ENCODE measurements at regions not wholly inside any gene's neighbourhood (a gene's known extent, or its start where the extent isn't known, plus 50 kb on each side); places are given as distances from the start of the nearest gene placed in this dataset.
A peak's percentile ranks its signal among the peaks of the same experiment; 100 is the strongest.

- intact Hi-C loops (cut with micrococcal nuclease), result no loop called here
- peaks cover 54% of the 10 kb centered on the region for H3K27me3 Mint-ChIP-seq (ENCODE audit: insufficient read depth)
- DNase-seq (ENCODE audit: low spot score), result no peak
Measured at GRCh38 chr7:128162666-128163065, 78.4 kb upstream of the LEP start.

GRCh38 chr7:128163473-128163872, 77.6 kb upstream of the LEP start:
- peaks cover 57% of the 10 kb centered on the region for H3K27me3 Mint-ChIP-seq (ENCODE audit: insufficient read depth)
- no peaks in the 10 kb centered on the region for H3K9me3 Mint-ChIP-seq
- peaks cover 9% of the 10 kb centered on the region for H3K4me1 Mint-ChIP-seq (ENCODE audit: low read depth)

More at GRCh38 chr7:128162666-128163065, 78.4 kb upstream of the LEP start:
- no peaks in the 10 kb centered on the region for H3K36me3 Mint-ChIP-seq (ENCODE audit: low read depth)
- no peak overlapping the region for H3K27ac Mint-ChIP-seq
- H3K4me3 Mint-ChIP-seq, result no peak overlapping the region
- H3K4me1 Mint-ChIP-seq (ENCODE audit: low read depth), result peaks cover 6% of the 10 kb centered on the region
- H3K9me3 Mint-ChIP-seq, result no peaks in the 10 kb centered on the region

GRCh38 chr7:128164061-128164954, 76.8 kb upstream of the LEP start:
- no peak overlapping the region for H3K27ac Mint-ChIP-seq
- H3K4me3 Mint-ChIP-seq, result no peak overlapping the region
- DNase-seq (ENCODE audit: low spot score), result no peak
- peaks cover 17% of the 10 kb centered on the region for H3K4me1 Mint-ChIP-seq (ENCODE audit: low read depth)
- no peaks in the 10 kb centered on the region for H3K9me3 Mint-ChIP-seq
- intact Hi-C loops (cut with micrococcal nuclease), result no loop called here
- H3K27me3 Mint-ChIP-seq (ENCODE audit: insufficient read depth), result peaks cover 62% of the 10 kb centered on the region
- no peaks in the 10 kb centered on the region for H3K36me3 Mint-ChIP-seq (ENCODE audit: low read depth)

More at GRCh38 chr7:128163473-128163872, 77.6 kb upstream of the LEP start:
- intact Hi-C loops (cut with micrococcal nuclease), result no loop called here
- no peak for DNase-seq (ENCODE audit: low spot score)
- Mint-ChIP-seq H3K36me3 (ENCODE audit: low read depth) (no peaks in the 10 kb centered on the region), H3K4me3 (no peak overlapping the region), H3K27ac (no peak overlapping the region)

GRCh38 chr7:128164955-128165670, 76.0 kb upstream of the LEP start:
- H3K27me3 Mint-ChIP-seq (ENCODE audit: insufficient read depth), result peaks cover 65% of the 10 kb centered on the region
- no peaks in the 10 kb centered on the region for H3K36me3 Mint-ChIP-seq (ENCODE audit: low read depth)

GRCh38 chr7:128165927-128166420, 75.1 kb upstream of the LEP start:
- H3K27ac Mint-ChIP-seq, result no peak overlapping the region
- H3K4me1 Mint-ChIP-seq (ENCODE audit: low read depth), result peaks cover 22% of the 10 kb centered on the region
- intact Hi-C loops (cut with micrococcal nuclease), result no loop called here
- no peaks in the 10 kb centered on the region for H3K9me3 Mint-ChIP-seq
- peaks cover 68% of the 10 kb centered on the region for H3K27me3 Mint-ChIP-seq (ENCODE audit: insufficient read depth)
- no peak overlapping the region for H3K4me3 Mint-ChIP-seq
- no peak for DNase-seq (ENCODE audit: low spot score)
- H3K36me3 Mint-ChIP-seq (ENCODE audit: low read depth), result no peaks in the 10 kb centered on the region

More at GRCh38 chr7:128164955-128165670, 76.0 kb upstream of the LEP start:
- DNase-seq (ENCODE audit: low spot score), result no peak
- Mint-ChIP-seq H3K27ac (no peak overlapping the region), H3K9me3 (no peaks in the 10 kb centered on the region), H3K4me1 (ENCODE audit: low read depth) (peaks cover 22% of the 10 kb centered on the region), H3K4me3 (peak overlapping the region; percentile 43)
- intact Hi-C loops (cut with micrococcal nuclease), result no loop called here

- no peaks in the 10 kb centered on the region for H3K9me3 Mint-ChIP-seq
- no peak for DNase-seq (ENCODE audit: low spot score)
- intact Hi-C loops (cut with micrococcal nuclease), result no loop called here
- peak overlapping the region; percentile 49 for H3K4me3 Mint-ChIP-seq
- H3K27me3 Mint-ChIP-seq (ENCODE audit: insufficient read depth), result peaks cover 67% of the 10 kb centered on the region
- H3K36me3 Mint-ChIP-seq (ENCODE audit: low read depth), result no peaks in the 10 kb centered on the region
- peaks cover 22% of the 10 kb centered on the region for H3K4me1 Mint-ChIP-seq (ENCODE audit: low read depth)
- H3K27ac Mint-ChIP-seq, result no peak overlapping the region
Measured at GRCh38 chr7:128166603-128167041, 74.5 kb upstream of the LEP start.

GRCh38 chr7:128167042-128167701, 73.9 kb upstream of the LEP start:
- intact Hi-C loops (cut with micrococcal nuclease), result no loop called here
- Mint-ChIP-seq H3K36me3 (ENCODE audit: low read depth) (no peaks in the 10 kb centered on the region), H3K27ac (no peak overlapping the region), H3K27me3 (ENCODE audit: insufficient read depth) (peaks cover 63% of the 10 kb centered on the region), H3K4me3 (peak overlapping the region; percentile 71), H3K9me3 (no peaks in the 10 kb centered on the region), H3K4me1 (ENCODE audit: low read depth) (peaks cover 22% of the 10 kb centered on the region)
- DNase-seq (ENCODE audit: low spot score), result no peak

GRCh38 chr7:128167791-128168666, 73.0 kb upstream of the LEP start:
- Mint-ChIP-seq H3K4me3 (peak overlapping the region; percentile 31), H3K4me1 (ENCODE audit: low read depth) (peaks cover 22% of the 10 kb centered on the region), H3K36me3 (ENCODE audit: low read depth) (no peaks in the 10 kb centered on the region), H3K27ac (no peak overlapping the region), H3K9me3 (no peaks in the 10 kb centered on the region), H3K27me3 (ENCODE audit: insufficient read depth) (peaks cover 57% of the 10 kb centered on the region)
- DNase-seq (ENCODE audit: low spot score), result no peak
- intact Hi-C loops (cut with micrococcal nuclease), result loop anchor here (1.0 kb wide), 1 partner anchor 32 kb away; no protein-coding TSS in a partner anchor

GRCh38 chr7:128168667-128169210, 72.3 kb upstream of the LEP start:
- no peak for DNase-seq (ENCODE audit: low spot score)
- intact Hi-C loops (cut with micrococcal nuclease), result loop anchor here (1.0 kb wide), 1 partner anchor 32 kb away; no protein-coding TSS in a partner anchor
- peaks cover 22% of the 10 kb centered on the region for H3K4me1 Mint-ChIP-seq (ENCODE audit: low read depth)
- H3K36me3 Mint-ChIP-seq (ENCODE audit: low read depth), result no peaks in the 10 kb centered on the region
- H3K9me3 Mint-ChIP-seq, result no peaks in the 10 kb centered on the region
- peaks cover 57% of the 10 kb centered on the region for H3K27me3 Mint-ChIP-seq (ENCODE audit: insufficient read depth)
- H3K4me3 Mint-ChIP-seq, result peak overlapping the region; percentile 31
- H3K27ac Mint-ChIP-seq, result no peak overlapping the region

- Mint-ChIP-seq H3K36me3 (ENCODE audit: low read depth) (no peaks in the 10 kb centered on the region), H3K27me3 (ENCODE audit: insufficient read depth) (peaks cover 55% of the 10 kb centered on the region), H3K9me3 (no peaks in the 10 kb centered on the region), H3K27ac (no peak overlapping the region), H3K4me3 (no peak overlapping the region), H3K4me1 (ENCODE audit: low read depth) (peaks cover 18% of the 10 kb centered on the region)
- intact Hi-C loops (cut with micrococcal nuclease), result no loop called here
- DNase-seq (ENCODE audit: low spot score), result no peak
Measured at GRCh38 chr7:128170461-128170860, 70.6 kb upstream of the LEP start.

- no peak for DNase-seq (ENCODE audit: low spot score)
- Mint-ChIP-seq H3K27ac (no peak overlapping the region), H3K4me3 (no peak overlapping the region), H3K9me3 (no peaks in the 10 kb centered on the region), H3K4me1 (ENCODE audit: low read depth) (peaks cover 16% of the 10 kb centered on the region), H3K36me3 (ENCODE audit: low read depth) (no peaks in the 10 kb centered on the region), H3K27me3 (ENCODE audit: insufficient read depth) (peaks cover 52% of the 10 kb centered on the region)
- intact Hi-C loops (cut with micrococcal nuclease), result no loop called here
Measured at GRCh38 chr7:128171342-128171918, 69.6 kb upstream of the LEP start.

Measured in activated T-helper 1 cell treated with anti-CD3 and anti-CD28 coated beads, Interleukin-12 subunit alpha, Interleukin-12 subunit beta, Interleukin-2, Interleukin-4 antibody, amounts not matched to agents 30 ng/mL and 10 ng/mL and 1 ng/mL, durations not matched to agents 14 hours and 24 hours and 36 hours (primary cell).